ENCODE measurements at regions not wholly inside any gene's neighbourhood (a gene's known extent, or its start where the extent isn't known, plus 50 kb on each side); places are given as distances from the start of the nearest gene placed in this dataset.
"Not testable (repeated sequence)": the region's sequence is repeated elsewhere in the genome, so short reads cannot be mapped to it uniquely, and the experiment has no call there.

GRCh38 chr6:135722679-135723078, 128.8 kb upstream of the PDE7B start:
- DNase-seq (ENCODE audit: low spot score), result peak; percentile 5
- in situ Hi-C loops (cut with MboI; ENCODE audit: low pct_unique_long_range_greater_than_20kb, low sequenced_read_pairs, unreplicated experiment), result no loop called here
- no peak for TF ChIP-seq CTCF (IDR thresholded peaks at IDR 0.05; ENCODE audit: extremely low read depth, insufficient read depth, missing control alignments)

GRCh38 chr6:135728589-135728988, 122.9 kb upstream of the PDE7B start:
- no peak for TF ChIP-seq CTCF (IDR thresholded peaks at IDR 0.05; ENCODE audit: extremely low read depth, insufficient read depth, missing control alignments)
- DNase-seq (ENCODE audit: low spot score), result no peak
- in situ Hi-C loops (cut with MboI; ENCODE audit: low pct_unique_long_range_greater_than_20kb, low sequenced_read_pairs, unreplicated experiment), result no loop called here

- no peak for TF ChIP-seq CTCF (IDR thresholded peaks at IDR 0.05; ENCODE audit: extremely low read depth, insufficient read depth, missing control alignments)
- in situ Hi-C loops (cut with MboI; ENCODE audit: low pct_unique_long_range_greater_than_20kb, low sequenced_read_pairs, unreplicated experiment), result no loop called here
- no peak for DNase-seq (ENCODE audit: low spot score)
These were observed 120.4 kb upstream of the PDE7B start for GRCh38 chr6:135731116-135731515.

- DNase-seq (ENCODE audit: low spot score); in situ Hi-C loops (cut with MboI; ENCODE audit: low pct_unique_long_range_greater_than_20kb, low sequenced_read_pairs, unreplicated experiment): not testable (repeated sequence)
These were observed 115.2 kb upstream of the PDE7B start for GRCh38 chr6:135736351-135736750.

GRCh38 chr6:135738636-135739035, 112.9 kb upstream of the PDE7B start:
- in situ Hi-C loops (cut with MboI; ENCODE audit: low pct_unique_long_range_greater_than_20kb, low sequenced_read_pairs, unreplicated experiment), result no loop called here
- TF ChIP-seq CTCF (IDR thresholded peaks at IDR 0.05; ENCODE audit: extremely low read depth, insufficient read depth, missing control alignments), result no peak
- no peak for DNase-seq (ENCODE audit: low spot score)

GRCh38 chr6:135739288-135739687, 112.2 kb upstream of the PDE7B start:
- no peak for DNase-seq (ENCODE audit: low spot score)
- in situ Hi-C loops (cut with MboI; ENCODE audit: low pct_unique_long_range_greater_than_20kb, low sequenced_read_pairs, unreplicated experiment), result no loop called here
- TF ChIP-seq CTCF (IDR thresholded peaks at IDR 0.05; ENCODE audit: extremely low read depth, insufficient read depth, missing control alignments), result no peak

GRCh38 chr6:135740580-135740979, 110.9 kb upstream of the PDE7B start:
- in situ Hi-C loops (cut with MboI; ENCODE audit: low pct_unique_long_range_greater_than_20kb, low sequenced_read_pairs, unreplicated experiment), result no loop called here
- no peak for DNase-seq (ENCODE audit: low spot score)
- TF ChIP-seq CTCF (IDR thresholded peaks at IDR 0.05; ENCODE audit: extremely low read depth, insufficient read depth, missing control alignments), result no peak

Measured in GM13977 (cell line).